Small intestine (tissue), 7 donors: ENCODE measurements at regions not wholly inside any gene's neighbourhood (a gene's known extent, or its start where the extent isn't known, plus 50 kb on each side); places are given as distances from the start of the nearest gene placed in this dataset.
"Not testable (repeated sequence)": the region's sequence is repeated elsewhere in the genome, so short reads cannot be mapped to it uniquely, and the experiment has no call there.

Experiments used
- DNase-seq, 2 donors: peaks; one replicate each; pipeline versions ENCODE4 v3.0.0 to v3.0.0-alpha.2; 2013
- FAIRE-seq: peaks from 2 replicates; lab custom pipeline; 2012; peaks lifted over from hg19 to GRCh38; lab: Jason Lieb, UNC
- H3K27ac ChIP-seq, 3 donors: one replicate each; pipeline ENCODE4 v1.5.1; 2013; ENCODE audit warnings: low read length in 2 of 3, mild to moderate bottlenecking in 2 of 3, control low read depth in 1 of 3, inconsistent platforms in 1 of 3, low read depth in 1 of 3, moderate library complexity in 1 of 3
- H3K27me3 ChIP-seq, 3 donors: one replicate each; pipeline ENCODE4 v1.6.1; 2013; ENCODE audit warnings: low read length in 3 of 3, inconsistent platforms in 1 of 3; ENCODE audit not compliant: control insufficient read depth in 3 of 3, insufficient read depth in 3 of 3
- H3K36me3 ChIP-seq, 3 donors: one replicate each; pipeline ENCODE4 v1.6.1; 2013; ENCODE audit warnings: low read length in 3 of 3, inconsistent platforms in 1 of 3, low read depth in 1 of 3, mild to moderate bottlenecking in 1 of 3, moderate library complexity in 1 of 3; ENCODE audit not compliant: control insufficient read depth in 3 of 3, insufficient read depth in 2 of 3
- H3K4me1 ChIP-seq, 3 donors: one replicate each; pipeline ENCODE4 v1.6.1; 2013; ENCODE audit warnings: low read length in 2 of 3, inconsistent platforms in 1 of 3, low read depth in 1 of 3, mild to moderate bottlenecking in 1 of 3, moderate library complexity in 1 of 3; ENCODE audit not compliant: control insufficient read depth in 3 of 3, insufficient read depth in 2 of 3
- H3K4me3 ChIP-seq, 3 donors: one replicate each; pipeline ENCODE4 v1.5.1; 2013; ENCODE audit warnings: low read length in 3 of 3, control low read depth in 1 of 3, inconsistent platforms in 1 of 3, low read depth in 1 of 3, mild to moderate bottlenecking in 1 of 3, moderate library complexity in 1 of 3
- H3K9me3 ChIP-seq, 2 donors: one replicate each; pipeline ENCODE4 v1.6.1; 2013; ENCODE audit warnings: low read depth in 1 of 2, low read length in 1 of 2; ENCODE audit not compliant: control insufficient read depth in 2 of 2, insufficient read depth in 1 of 2
- WGBS, 3 donors: extraction: QIAGEN DNeasy Blood & Tissue Kit; methylation state at CpG; one replicate each; pipeline ENCODE4 v1.1.7; 2013; 5-methylcytosine and 5-hydroxymethylcytosine counted together
- donor health status: healthy with polysubstance abuse.
- donor health status: control.
- donor health status: control.
- donor health status: Bipolar disorder and iron deficiency.
- donor health status: healthy.

DNA sequence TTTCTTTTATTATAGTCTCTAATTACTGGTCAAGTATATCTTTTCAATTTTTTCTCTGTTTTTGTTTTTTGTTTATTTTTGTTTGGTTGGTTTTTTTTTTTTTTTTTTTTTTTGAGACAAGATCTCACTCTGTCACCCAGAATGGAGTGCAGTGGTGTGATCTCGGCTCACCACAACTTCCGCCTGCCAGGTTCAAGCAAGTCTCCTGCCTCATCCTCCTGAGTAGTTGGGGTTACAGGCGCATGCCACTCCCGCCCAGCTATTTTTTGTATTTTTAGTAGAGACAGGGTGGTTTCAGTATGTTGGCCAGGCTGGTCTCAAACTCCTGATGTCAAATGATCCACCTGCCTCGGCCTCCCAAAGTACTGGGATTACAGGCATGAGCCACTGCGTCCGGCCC, 94.4 kb upstream of the LY86 start:
- not testable (repeated sequence) for H3K4me3 ChIP-seq, H3K27ac ChIP-seq, H3K27me3 ChIP-seq, H3K9me3 ChIP-seq, FAIRE-seq, H3K36me3 ChIP-seq, DNase-seq, H3K4me1 ChIP-seq
- 76 to 85% (median 82%) methylated on average over 7 of the region's 7 CpGs for WGBS, 3 donors

DNA sequence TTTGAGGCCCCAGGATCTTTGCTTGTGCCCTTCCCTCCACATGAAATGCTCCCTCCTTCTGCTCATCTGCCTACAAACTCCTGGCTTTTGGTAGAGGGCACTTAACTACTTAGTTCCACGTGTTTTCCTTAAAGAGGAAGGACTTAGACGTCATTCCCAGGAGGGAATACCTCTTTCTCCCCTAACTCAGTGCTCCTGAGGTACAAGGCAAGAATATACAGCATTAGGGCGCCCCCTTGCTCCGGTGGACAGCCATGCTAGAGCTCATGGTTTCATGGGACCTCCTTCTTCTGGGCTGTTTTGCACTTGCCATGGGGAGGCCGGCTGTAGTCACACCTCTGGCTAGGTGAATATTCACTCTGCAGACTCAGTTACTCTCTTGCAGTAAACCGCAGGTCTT, 93.8 kb upstream of the LY86 start:
- no peak overlapping the region for H3K27ac ChIP-seq
- H3K9me3 ChIP-seq: no peaks in the 10 kb centered on the region
- H3K27me3 ChIP-seq: no peaks in the 10 kb centered on the region
- DNase-seq: peak; percentile 12 to 14
- H3K4me3 ChIP-seq: no peak overlapping the region
- H3K4me1 ChIP-seq: no peaks in the 10 kb centered on the region
- WGBS, 3 donors: 17 to 21% (median 19%) methylated on average over 6 of the region's 6 CpGs
- no peaks in the 10 kb centered on the region for H3K36me3 ChIP-seq
- no peak for FAIRE-seq

DNA sequence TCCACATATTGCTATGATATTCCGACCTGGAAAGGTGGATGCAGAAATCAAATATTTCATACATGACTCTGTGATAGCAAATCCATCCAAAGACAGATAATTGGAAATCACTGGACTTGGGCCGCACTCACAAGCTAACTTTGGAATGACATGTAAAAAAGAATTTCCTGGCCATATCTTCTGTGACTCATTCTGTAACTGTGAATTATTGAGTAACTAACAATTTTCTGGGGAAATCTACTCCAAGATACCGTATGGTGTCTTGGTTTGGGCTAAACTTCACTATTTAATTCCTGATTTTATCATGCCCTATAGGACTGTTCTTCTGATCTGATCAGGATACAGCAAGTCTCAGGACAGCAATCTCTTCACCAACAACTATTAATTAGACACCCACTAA, 92.7 kb upstream of the LY86 start:
- FAIRE-seq: no peak
- no peak overlapping the region for H3K27ac ChIP-seq
- no peaks in the 10 kb centered on the region for H3K9me3 ChIP-seq
- WGBS, 3 donors: 78 to 79% (median 79%) methylated on average over 3 of the region's 3 CpGs
- H3K4me1 ChIP-seq: no peaks in the 10 kb centered on the region
- H3K36me3 ChIP-seq: no peaks in the 10 kb centered on the region
- DNase-seq: no peak
- no peaks in the 10 kb centered on the region for H3K27me3 ChIP-seq
- H3K4me3 ChIP-seq: no peak overlapping the region

DNA sequence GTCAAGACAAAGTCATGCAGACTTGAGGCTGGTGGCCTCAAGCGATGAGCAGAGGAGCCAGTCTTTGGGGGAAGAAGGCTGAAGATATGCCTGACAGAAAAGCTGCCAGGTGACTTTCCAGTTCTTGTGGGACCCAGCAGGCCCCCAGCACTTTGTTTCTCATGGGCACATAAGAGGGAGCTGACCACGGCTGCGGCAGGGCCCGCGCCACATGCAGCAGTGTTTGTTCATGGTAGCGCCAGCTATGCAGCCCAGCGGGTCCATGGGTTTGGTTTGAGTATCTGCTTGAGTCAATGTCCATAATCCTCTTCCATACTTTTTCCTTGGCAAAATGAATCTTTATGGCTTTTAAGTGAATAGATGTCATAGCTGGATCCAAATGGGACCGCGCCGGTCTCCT, 91.0 kb upstream of the LY86 start:
- FAIRE-seq (no peak), DNase-seq (no peak)
- Histone ChIP-seq H3K9me3 (no peaks in the 10 kb centered on the region), H3K4me3 (no peak overlapping the region), H3K36me3 (no peaks in the 10 kb centered on the region), H3K27ac (no peak overlapping the region), H3K27me3 (no peaks in the 10 kb centered on the region), H3K4me1 (no peaks in the 10 kb centered on the region)
- 88 to 98% (median 90%) methylated on average over 10 of the region's 10 CpGs for WGBS, 3 donors

DNA sequence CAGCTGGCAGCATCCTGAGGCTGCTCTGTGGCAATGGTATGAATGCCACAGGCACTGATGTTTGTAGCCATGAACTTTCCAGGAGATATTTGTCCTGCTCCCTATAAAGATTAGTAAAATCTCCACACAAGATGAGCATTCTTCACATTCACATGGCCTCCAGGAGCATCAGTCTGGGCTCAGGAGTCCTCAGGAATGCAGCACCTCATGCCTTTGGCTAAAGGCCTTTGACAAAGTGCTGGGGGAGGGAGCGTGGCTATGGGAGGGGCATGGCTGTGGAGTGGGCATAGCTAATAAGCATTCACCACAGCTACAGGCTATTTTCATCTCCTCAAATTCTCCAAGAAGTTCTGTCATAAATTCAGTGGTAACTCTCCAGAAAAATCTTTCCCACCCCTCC, 90.5 kb upstream of the LY86 start:
- H3K9me3 ChIP-seq: no peaks in the 10 kb centered on the region

DNA sequence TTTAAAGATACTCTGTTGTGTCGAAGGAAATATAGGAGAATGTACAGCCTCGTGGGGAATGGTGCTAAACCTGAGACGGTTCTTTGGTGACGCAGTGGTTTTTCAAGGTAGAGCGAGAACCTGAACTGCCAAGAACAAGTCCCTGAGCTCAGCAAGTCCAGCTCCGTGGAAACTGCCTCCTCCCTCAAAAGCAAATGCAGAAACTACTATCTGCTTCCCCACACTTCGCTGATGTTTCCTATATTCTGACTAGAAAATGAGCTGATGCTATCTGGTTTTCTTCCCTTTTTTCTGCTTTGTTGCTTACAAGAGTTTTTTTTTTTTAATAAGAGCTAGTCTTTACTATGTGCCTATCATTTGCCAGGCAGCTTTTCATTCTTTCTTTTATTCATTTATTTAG, 85.3 kb upstream of the LY86 start:
- FAIRE-seq: no peak
- 67 to 73% (median 70%) methylated on average over 7 of the region's 7 CpGs for WGBS, 3 donors

More for the DNA sequence above, 90.5 kb upstream of the LY86 start:
- no peaks in the 10 kb centered on the region for H3K4me1 ChIP-seq
- no peaks in the 10 kb centered on the region for H3K36me3 ChIP-seq
- no peak overlapping the region for H3K4me3 ChIP-seq
- no peak for DNase-seq
- WGBS, 3 donors: 62 to 79% (median 78%) methylated on average over 1 of the region's 1 CpG
- no peak for FAIRE-seq
- no peak overlapping the region for H3K27ac ChIP-seq
- H3K27me3 ChIP-seq: no peaks in the 10 kb centered on the region

DNA sequence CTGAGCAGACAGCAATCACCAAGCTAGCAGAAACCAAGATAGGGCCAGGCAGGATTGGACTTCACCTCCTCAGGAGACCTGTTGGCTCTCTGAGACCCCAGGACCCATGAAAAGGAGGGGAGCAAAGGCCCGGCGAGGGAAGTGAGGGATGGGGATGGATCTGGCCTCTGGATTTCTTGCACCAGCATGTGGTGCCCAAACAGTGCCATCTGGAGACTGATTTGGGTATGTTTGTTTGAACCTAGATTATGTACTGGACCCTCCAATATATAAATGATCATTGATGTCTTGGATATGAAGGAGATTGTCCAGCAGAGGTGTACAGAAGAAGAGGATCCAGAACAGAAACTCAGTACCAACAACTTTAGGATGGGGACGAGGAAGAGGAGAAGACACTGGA, 83.4 kb upstream of the LY86 start:
- Histone ChIP-seq H3K4me1 (no peaks in the 10 kb centered on the region), H3K36me3 (no peaks in the 10 kb centered on the region), H3K27ac (no peak overlapping the region), H3K4me3 (no peak overlapping the region), H3K27me3 (no peaks in the 10 kb centered on the region), H3K9me3 (no peaks in the 10 kb centered on the region)
- 46 to 72% (median 52%) methylated on average over 3 of the region's 3 CpGs for WGBS, 3 donors
- no peak for DNase-seq
- no peak for FAIRE-seq

More for the DNA sequence above, 85.3 kb upstream of the LY86 start:
- no peaks in the 10 kb centered on the region for H3K27me3 ChIP-seq
- no peak for DNase-seq
- H3K4me1 ChIP-seq: no peaks in the 10 kb centered on the region
- H3K9me3 ChIP-seq: no peaks in the 10 kb centered on the region
- H3K4me3 ChIP-seq: no peak overlapping the region
- H3K27ac ChIP-seq: no peak overlapping the region
- H3K36me3 ChIP-seq: no peaks in the 10 kb centered on the region

DNA sequence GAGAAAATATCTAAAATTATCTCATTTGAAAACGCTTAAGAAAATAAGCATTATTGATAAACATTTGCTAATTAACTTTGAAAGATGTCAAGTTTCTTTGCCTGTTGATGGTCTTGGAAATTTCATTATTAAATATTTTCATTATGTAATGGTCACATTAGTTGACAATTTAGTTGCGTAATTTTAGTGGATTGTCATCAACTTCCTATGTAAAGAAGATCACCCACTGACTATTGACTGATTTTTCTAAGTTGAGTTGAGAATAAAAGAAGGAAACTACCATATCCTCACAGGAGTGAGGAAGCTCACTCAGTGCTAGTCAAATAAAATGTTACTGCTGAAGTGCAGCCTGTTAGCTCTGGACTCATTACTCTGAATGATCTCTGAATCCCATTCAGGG, 79.9 kb upstream of the LY86 start:
- H3K27ac ChIP-seq: no peak overlapping the region
- no peak overlapping the region for H3K4me3 ChIP-seq
- DNase-seq (no peak), FAIRE-seq (no peak)
- peaks cover 0 to 2% (median 0%) of the 10 kb centered on the region in 3 donors for H3K27me3 ChIP-seq
- H3K9me3 ChIP-seq: no peaks in the 10 kb centered on the region
- no peaks in the 10 kb centered on the region for H3K36me3 ChIP-seq
- no peaks in the 10 kb centered on the region for H3K4me1 ChIP-seq
- 82 to 91% (median 87%) methylated on average over 2 of the region's 2 CpGs for WGBS, 3 donors

DNA sequence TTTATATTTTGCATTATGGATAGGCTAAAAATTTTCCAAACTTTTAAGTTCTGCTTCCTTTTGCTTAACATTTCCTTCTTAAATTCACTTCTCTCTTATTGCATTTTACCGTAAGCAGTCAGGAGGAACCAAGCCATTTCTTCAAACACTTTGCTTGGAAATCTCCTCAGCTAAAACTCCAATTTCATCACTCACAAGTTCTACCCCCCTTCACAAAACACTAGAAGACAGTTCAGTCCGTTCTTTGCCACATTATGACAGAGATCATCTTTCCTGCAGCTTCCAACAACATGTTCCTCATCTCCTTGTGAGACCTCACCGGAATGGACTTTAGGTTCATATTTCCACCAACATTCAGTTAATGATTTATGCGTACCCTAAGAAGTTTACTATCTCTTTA, 79.2 kb upstream of the LY86 start:
- Histone ChIP-seq H3K4me3 (no peak overlapping the region), H3K9me3 (no peaks in the 10 kb centered on the region), H3K27ac (no peak overlapping the region), H3K27me3 (peaks cover 0 to 2% (median 0%) of the 10 kb centered on the region in 3 donors), H3K4me1 (no peaks in the 10 kb centered on the region), H3K36me3 (no peaks in the 10 kb centered on the region)
- FAIRE-seq (no peak), DNase-seq (no peak)
- 65 to 74% (median 73%) methylated on average over 4 of the region's 4 CpGs for WGBS, 3 donors
